GM12891 (cell line): ENCODE measurements at regions not wholly inside any gene's neighbourhood (a gene's known extent, or its start where the extent isn't known, plus 50 kb on each side); places are given as distances from the start of the nearest gene placed in this dataset.
"Not testable (repeated sequence)": the region's sequence is repeated elsewhere in the genome, so short reads cannot be mapped to it uniquely, and the experiment has no call there.

Experiments
- POLR2A ChIP-seq: IDR thresholded peaks from 2 replicates; pipeline ENCODE4 v1.6.1; 2011; ENCODE audit warnings: low read depth, low read length, control low read depth
- POLR2AphosphoS5 ChIP-seq: IDR thresholded peaks from 2 replicates; pipeline ENCODE4 v1.6.1; 2011; ENCODE audit warnings: low read depth, low read length, control low read depth

DNA sequence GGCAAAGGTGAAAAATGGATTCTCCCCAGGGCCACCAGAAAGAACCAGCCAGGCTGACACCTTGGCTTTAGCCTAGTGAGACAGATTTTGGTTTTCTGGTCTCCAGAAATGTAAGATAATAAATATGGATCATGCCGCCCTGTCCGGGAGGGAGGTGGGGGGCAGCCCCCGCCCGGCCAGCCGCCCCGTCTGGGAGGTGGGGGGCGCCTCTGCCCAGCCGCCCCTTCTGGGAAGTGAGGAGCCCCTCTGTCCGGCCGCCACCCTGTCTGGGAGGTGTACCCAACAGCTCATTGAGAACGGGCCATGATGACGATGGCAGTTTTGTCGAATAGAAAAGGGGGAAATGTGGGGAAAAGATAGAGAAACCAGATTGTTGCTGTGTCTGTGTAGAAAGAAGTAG, 224.3 kb downstream of the FRK start:
- TF ChIP-seq POLR2AphosphoS5, POLR2A: not testable (repeated sequence)
